Dedifferentiated amniotic fluid mesenchymal stem cell (primary cell): ENCODE measurements at regions not wholly inside any gene's neighbourhood (a gene's known extent, or its start where the extent isn't known, plus 50 kb on each side); places are given as distances from the start of the nearest gene placed in this dataset.

Experiments
- DNase-seq: peaks from one replicate; pipeline ENCODE4 v3.0.0-alpha.2; 2016; ENCODE audit errors: extremely low spot score

DNA sequence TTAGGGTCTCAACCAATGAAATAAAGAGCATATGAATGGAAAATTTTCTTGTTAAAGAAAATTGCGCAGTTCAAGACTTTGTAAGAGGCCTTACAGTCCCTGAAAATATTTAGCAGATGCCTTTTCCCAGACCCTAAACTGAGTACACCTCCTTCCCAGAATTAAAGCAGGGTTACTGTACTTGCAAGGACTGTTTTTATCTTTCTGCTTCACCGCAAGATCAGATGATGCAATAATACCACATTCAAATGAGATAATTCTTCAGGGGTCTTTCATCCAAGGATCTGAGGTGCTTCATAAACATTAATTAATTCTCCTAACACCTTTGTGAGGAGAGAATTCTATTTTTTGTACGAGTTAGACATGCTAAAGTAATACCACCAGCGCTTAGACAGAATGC, 1071.8 kb upstream of the PIK3C3 start:
- no peak for DNase-seq

DNA sequence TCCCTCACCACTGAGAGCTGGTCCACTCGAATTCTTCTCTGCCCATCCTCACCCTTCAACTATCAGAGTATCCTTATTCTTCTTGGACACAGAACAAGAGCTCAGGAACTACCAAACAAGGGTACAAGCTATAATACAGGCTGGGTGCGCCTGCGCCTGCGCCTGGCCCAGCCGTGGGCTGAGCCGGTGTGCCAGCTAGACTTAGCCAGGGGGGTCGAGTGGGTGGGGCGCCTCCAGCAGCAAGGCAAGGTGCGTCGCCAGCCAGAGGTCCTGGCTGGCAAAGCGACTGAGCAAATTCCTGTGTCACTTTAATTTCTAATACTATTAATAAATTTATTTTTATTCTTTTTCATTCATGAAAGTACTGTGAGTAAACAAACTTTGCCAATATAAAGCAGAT, 1072.6 kb upstream of the PIK3C3 start:
- DNase-seq, result no peak

DNA sequence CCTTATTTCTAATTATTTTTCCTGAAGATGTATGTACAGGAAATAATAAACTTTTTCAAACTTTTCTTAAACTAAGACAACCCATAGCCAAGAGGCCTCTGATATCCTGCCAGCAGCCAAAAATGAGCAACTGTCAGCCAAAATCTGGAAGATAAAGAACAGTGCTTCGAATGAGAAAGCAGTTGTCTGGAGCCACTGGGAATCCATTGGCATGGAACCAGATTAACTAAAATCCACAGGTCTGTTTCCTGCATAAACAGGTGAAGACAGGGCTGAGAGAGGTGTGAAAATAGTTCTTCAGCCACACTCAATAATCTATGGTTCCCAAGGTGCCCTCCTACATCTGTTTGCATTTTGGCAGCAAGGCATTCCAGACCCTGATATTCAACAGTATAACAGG, 1076.7 kb upstream of the PIK3C3 start:
- DNase-seq, result no peak

DNA sequence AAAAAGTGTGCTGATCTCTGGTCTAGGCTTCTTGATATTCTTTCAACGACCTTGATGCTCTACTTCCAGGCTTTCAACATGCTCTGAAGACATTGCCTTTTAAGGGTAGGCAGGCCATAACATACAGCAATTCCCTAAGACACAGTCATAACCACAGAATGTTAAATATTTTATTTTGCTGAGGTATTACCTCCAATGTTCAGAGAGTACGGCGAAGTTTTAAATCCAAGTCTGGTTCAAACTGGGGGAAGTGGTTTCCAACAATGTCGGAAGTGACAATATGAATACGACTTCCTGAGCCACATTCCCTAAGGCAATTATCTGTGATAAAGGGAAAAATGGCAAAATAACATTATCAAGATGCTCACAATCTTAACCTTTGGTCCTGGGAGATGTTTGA, 1077.9 kb upstream of the PIK3C3 start:
- DNase-seq, result peak; percentile 27

DNA sequence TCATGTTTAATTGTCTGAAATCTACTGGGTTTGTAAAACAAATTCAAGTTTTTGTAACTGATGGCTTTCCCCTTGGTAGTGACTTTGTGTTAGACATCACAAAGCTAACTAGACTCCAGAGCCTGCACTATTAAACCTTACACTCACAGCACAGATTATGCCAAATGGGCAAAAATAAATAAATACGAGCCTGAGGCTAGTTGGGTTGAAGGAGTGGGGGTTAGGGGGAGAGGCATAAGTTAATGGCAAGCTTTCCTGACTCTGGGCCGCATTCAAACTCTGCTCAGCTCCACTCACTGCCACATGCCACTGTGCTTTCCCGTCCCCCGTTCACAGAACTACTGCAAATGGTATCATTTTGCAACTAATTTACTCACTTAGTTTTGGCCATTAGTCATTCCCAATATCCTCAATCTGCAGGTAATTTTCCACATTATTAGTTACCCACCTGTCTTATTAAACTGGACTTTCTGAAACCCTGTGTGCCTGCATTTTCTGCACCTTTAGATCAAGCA, 1079.9 kb upstream of the PIK3C3 start:
- no peak for DNase-seq

DNA sequence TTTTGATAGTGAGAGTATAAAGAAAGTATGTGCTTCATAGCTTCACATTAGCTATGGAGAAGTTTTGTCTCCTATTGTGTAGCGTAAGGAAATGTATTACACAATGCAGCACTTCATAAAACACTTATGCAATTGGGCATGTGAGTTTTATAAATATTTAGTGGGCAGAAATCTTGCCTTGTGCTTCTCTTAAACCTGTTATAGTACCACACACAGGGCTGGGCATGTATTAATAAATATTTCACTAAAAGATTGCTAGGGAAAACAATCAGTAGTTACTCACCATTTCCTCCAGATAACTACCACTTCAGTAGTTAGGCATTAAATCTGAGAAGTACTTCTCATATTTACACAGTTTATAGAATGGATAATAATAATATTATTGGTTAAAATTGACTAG, 1080.8 kb upstream of the PIK3C3 start:
- DNase-seq, result no peak

DNA sequence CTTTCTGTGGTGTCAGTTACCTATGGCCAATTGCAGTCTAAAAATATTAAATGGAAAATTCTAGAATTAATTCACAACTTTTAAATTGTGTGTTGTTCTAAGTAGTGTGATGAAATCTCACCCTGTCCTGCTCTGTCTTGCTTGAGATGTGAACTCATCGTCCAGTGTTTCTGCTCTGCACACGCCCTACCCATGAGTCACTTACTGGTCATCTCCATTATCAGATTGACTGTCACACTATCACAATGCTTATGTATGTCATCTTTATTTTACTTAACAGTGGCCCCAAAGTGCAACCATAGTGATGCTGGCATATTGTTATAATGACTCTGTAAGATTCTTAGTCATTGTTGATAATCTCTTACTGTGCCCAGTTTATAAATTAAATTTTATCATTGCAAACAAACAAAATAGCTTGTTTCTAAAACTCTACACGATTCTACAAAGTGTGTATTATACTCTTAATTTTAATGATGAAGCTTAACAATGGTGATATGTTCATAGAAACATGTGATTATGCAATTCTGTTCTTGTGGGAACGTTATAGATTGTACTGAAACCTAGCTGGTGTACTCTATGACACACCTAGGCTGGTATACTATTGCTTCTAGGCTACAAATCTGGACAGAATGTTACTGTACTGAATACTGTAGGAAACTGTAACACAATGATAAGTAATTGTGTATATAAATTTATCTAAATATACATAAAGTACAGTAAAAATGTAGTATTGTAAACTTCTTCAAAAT, 1086.8 kb upstream of the PIK3C3 start:
- DNase-seq, result peak; percentile 90

DNA sequence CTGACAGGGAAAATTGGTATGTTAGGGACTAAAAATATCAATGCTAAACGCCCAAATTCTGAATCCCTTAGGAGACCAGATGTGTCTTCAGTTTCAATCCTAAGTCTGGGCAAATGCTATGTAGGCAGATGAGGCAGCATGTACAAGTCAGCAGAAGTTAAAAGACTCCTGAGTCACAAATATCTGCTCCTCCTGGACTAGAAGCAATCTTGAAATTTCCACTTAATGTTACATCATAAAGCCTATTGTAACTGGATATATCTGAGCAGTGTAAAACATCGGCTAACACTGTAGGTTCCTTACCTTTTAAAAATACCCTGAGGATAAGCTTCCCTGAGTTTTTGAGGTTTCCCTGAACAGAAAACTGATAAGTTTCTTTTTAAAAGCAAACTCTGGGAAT, 1087.6 kb upstream of the PIK3C3 start:
- peak; percentile 90 for DNase-seq

DNA sequence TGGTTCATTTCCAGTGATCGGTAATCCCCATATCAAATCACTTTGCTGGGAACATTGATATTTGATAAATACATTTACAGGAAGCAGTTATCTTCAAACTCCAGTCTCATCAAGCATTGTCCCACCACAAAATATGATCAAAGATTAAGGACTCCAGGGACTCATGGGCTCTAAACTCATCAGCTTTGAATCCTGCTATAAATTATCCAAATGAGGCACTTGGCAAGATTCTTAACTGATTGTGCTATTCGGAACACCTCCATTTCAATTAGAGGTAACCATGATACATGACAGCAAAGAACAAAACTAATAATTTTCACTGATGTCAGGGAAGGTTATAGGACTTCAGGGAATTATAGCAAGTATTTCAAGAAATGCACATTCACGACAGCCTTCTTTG, 1088.1 kb upstream of the PIK3C3 start:
- no peak for DNase-seq

DNA sequence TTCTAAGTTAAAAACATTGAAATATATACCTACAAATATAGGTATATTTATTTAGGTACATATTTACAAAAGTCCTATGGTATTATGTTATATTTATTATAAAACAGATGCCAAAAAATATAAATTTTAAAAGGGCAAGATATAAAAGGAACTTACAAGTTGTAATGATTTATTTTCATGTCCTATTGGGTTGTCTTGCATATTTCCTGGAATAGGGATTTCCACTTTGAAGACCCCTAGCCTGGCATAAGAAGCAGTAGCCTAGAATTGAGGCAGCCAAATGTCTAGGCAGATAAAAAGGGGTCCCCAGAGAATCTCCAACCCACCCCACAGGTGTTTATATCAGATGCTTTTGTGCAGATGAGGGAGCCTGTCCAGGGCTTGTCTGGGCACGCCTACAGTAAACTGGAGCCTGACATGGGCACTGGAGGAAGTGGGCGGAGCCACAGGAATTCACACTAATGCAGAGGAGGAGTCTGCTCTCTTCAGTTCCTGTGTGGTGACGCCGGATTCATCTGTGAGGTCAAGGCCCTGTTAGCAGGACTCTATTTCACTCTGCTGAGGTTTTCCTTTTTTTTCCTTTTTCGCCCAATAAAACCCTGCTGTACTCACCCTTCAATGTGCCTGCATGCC, 1088.9 kb upstream of the PIK3C3 start:
- no peak for DNase-seq

DNA sequence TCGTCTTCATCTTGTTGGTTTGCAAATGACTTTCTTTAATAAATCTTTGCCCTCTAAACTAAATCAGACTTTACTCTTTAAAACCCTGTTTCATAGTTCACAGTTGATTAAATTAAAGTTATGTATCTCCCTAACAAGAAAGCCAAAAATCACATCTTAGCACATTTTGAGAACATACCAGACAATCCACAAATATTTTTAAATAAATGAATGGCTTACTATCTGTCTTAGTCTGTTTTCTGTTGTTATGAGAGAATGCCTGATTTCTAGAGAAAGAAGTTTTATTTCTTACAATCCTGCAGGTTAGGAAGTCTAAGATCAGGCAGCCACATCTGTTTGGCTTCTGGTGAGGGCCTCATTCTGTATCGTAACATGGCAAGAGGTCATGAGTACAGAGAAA, 1090.2 kb upstream of the PIK3C3 start:
- peak; percentile 36 for DNase-seq

DNA sequence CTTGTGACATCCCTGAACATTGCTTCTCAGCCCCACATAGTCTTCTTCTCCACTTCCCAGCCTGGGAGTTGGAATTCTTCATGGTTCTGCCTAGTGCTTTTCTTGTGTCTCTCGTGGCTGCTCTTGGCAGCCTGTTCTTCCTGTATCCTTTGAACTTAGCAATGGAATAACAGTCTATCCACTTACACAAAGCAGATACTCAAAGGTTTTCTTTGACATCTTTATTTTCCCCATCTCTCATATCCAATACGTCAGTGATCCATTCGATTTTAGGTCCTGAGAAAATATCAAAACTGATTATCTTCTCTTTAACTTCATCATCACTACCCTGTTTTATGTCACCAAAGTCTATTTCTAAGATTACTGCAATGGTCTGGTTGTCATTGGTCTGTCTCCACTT, 1091.2 kb upstream of the PIK3C3 start:
- DNase-seq, result no peak

DNA sequence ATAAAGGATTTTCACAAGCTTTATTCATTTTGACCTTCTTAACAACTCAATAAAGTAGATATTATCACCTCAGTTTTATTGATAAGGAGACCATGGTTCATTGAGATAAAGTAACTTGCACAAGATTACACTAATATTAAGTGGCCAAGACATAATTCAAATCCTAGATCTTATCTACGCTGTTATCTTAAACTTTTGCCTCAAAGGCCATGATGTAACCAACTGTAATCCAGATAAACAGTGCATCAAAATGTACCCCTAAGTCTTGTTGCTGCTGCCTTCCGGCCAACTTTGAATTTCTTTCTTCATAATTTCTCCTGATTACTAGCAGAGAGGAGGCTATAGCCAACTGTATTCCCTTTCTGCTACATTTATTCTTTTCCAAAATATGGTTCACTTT, 1094.8 kb upstream of the PIK3C3 start:
- no peak for DNase-seq

DNA sequence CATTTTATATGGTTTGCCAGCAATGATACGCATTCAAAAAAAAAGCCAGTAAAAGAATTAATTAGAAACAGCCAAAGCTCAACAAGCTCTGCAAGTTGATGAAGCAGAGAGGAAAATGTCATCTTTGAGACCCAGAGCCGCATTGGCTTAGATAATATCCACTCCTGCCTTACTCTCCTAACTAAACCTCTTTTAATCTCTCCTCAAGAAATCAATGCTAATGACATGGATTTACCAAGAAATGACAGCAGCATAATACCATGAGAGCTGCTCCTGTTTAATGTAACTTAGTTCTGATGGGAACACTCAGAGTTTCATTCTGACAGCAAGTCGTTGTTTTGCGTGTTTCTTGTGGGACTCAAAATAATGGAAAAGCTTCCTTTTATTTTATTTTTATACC, 1099.4 kb upstream of the PIK3C3 start:
- DNase-seq, result no peak

DNA sequence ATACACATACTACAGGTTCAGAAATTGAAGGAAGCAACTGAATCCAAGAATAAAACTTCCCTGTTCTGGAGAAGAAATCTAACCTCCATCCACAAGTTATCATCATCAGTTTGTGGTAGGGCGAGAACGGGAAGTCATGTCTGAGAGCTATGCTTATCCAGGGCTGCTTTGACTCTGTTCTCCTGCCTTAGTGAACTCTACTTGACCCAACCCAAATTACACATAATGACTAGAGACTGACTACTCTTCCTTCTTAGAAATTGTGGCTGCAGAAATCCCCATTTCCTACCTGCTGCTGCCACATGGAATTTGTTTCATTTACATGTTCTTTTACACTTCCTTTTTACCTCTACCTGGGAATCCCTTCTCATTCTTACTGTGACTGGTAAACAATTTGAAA, 1102.6 kb upstream of the PIK3C3 start:
- no peak for DNase-seq

DNA sequence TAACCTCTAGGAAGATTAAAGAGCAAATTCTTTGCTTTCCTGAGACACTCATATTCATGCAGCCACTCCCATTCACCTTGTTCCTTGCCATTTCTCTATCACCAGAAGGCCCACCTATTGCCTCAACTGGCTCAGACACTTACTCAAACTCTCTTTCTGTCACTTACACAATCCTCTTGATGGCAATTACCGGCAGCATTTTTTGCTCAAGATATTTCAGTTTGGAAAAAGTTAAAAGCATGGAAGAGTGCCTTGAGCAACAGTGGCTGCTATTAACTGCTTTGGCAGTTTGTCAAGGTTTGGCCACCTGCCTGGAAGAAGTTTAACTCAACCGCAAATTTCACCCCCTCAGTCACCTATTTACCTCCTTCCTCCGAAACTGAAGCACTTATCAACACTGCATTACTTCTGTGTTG, 1104.0 kb upstream of the PIK3C3 start:
- DNase-seq, result no peak

DNA sequence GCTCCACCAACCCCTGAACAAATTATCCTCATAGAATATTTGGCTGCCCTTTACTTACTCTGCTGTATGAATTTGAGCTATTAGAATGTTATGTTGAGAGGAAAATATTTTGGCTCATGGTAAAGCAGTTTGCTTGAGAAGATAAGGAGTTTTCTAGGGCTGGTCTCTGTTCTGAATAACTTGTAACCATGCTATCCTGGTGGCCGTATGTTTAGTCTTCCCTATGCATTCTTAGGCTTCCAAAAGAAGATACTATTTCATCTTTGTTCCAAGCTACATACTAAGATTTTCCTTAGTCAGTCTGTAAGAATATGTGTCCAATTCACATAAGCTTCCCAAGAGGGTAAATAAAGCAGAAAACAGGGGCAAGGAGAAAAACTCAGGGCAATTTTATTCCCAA, 1105.1 kb upstream of the PIK3C3 start:
- DNase-seq, result no peak

DNA sequence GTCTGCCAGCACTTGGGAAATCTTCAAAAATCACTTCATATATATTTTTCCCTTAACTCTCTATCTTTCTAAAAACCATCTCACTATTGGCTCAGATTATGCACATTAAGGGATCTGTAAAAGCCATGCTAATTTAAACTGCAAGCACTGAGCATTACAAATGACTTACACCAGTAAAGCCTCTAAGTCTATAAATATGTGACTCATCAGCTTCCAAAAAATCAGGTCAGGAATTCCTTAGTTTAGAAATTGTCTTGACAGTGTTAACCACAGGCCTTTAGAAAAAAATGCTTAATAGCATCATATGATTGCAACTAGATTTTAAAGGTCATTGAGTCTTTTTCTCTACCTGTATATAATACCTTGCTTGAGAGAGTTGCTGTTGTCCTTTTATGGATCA, 1113.6 kb upstream of the PIK3C3 start:
- DNase-seq, result peak; percentile 35

DNA sequence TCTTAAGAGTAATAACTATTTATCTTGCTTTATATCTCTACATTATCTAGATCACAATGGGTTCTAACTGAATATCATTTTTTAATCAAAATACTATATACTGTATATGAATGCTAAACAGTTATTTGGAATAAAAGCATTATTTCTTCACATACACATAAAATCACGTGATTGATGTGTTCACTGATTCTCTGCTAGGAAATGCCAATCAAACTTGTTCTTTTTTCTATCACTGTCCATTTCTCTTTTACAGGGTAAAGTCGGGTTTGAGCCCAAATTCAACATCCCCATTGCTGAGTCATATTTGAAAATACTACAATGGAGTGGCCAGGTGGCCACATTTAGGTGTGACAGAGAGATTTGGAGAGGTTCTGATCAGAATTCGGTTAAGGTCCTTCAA, 1114.0 kb upstream of the PIK3C3 start:
- DNase-seq, result no peak

DNA sequence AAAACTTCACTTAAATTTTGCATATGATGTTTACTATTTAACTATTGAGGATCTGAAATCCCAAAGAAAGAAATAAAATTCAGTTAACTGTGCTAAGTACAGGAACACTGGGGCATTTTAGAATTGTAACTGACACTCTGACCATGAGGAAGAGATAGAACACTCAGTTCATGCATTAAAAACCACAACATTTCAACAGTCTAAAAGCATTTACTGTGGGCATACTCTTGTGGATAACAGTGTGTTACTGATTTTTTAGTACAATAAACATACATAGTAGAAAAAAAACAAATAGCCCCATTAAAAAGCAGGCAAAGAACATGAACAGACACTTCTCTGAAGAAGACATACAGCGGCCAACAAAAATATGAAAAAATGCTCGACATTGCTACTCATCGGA, 1122.7 kb upstream of the PIK3C3 start:
- DNase-seq, result no peak

DNA sequence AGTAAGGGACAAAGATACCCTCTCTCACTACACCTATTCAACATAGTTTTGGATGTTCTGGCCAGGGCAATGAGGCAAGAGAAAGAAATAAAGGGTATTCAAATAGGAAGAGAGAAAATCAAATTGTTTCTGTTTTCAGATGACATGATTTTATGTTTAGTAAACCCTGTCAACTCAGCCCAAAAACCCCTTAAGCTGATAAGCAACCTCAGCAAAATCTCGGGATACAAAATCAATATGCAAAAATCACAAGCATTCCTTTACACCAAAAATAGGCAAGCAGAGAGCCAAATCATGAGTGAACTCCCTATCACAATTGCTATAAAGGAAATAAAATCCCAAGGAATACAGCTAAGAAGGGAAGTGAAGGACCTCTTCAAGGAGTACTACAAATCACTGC, 1130.7 kb upstream of the PIK3C3 start:
- no peak for DNase-seq

DNA sequence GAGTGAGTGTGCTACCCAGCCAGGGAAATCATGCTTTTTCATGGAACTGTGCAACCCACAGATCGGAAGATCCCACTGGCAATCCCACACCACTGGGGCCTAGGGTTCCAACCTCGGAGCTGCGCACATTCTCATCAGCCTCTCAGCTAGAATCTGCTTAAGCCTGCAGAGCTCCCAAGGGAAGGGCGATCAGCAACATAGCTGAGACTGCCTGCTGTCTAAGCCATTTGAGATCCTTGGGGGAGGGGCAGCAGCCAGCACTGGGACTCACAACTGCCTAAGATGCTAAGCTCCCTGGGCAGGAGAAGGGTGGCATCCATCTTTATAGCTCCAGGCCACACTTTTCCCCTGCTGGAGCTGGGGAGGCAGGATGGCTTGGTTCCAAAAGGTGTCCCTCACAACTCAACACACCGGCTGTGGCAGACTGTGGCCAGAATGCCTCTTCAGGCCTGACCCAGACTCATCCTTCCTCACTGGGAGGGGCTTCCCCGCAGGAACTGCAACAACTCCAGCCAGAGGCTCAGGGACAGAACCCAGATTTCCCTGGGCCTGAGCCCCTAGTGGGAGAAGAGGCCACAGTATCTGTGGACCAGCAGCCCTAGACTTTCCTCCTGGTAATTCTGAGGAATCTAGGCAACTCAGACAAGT, 1133.3 kb upstream of the PIK3C3 start:
- no peak for DNase-seq

DNA sequence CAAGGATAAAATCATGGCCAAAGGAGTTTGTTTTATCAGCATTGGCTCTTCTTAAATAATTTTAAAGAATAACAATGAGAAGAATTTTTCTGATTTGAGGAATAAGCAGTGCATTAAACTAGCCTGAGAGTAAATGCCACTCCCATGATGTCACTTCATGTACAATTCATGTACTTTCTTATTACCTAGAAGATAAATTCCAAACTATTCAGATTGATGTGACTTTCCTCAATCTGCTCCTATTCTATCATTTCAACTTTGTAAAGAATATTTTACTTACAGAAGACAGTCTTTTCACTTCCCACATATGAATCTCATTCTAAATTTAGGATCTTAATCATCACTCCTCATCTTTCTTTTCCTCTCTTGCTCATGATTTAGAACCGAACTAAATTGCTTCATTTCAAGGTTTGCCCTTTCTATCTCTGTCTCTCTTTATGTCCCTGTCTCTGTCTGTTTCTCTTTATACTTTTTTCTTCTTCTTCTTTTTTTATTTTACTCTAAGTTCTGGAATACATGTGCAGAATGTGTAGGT, 1142.0 kb upstream of the PIK3C3 start:
- DNase-seq, result no peak
